Inferior parietal cortex (tissue), 1 donor: ENCODE measurements at regions not wholly inside any gene's neighbourhood (a gene's known extent, or its start where the extent isn't known, plus 50 kb on each side); places are given as distances from the start of the nearest gene placed in this dataset.
"Not testable (repeated sequence)": the region's sequence is repeated elsewhere in the genome, so short reads cannot be mapped to it uniquely, and the experiment has no call there.

Experiments
- DNase-seq: peaks from one replicate; pipeline ENCODE4 v3.0.0-alpha.2; 2016; ENCODE audit errors: extremely low spot score

DNA sequence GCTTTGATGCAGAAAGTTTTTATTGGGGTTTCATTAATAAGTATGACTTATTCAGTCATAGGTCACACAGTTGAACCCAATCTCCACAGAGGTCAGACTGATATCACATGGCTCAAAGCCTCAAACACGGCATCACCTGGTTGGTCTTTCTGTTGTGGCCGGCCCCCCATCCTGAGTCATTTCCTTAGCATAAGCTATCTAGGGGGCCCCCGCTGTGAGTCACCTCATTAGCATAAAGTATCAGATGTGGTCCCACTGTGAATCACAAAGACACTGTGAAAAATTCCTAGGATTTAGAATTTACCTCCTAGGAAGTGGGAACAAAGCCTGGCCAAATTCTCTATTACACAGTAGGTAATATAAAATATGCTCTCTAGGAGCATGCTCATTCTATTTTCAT lies 502.2 kb downstream of the PYDC2 start:
- no peak for DNase-seq

DNA sequence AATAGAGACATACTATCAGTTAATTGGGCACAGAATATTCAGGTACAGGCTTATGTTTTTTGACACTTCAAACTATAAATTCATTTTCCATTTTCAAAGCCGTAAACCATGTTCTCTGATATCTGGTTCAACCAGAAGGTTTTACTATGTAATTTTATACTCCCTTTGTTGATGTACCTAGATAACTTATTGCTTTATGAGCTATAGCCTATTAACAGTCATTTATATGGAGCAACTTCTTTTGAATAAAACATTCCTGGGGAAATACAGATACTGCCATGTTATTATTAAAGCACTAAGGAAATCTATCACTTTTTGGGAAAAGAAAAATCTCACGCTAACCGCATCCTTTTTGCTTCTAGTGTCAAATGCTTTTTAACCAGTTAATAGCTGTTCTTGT lies 505.6 kb downstream of the PYDC2 start:
- DNase-seq: no peak

DNA sequence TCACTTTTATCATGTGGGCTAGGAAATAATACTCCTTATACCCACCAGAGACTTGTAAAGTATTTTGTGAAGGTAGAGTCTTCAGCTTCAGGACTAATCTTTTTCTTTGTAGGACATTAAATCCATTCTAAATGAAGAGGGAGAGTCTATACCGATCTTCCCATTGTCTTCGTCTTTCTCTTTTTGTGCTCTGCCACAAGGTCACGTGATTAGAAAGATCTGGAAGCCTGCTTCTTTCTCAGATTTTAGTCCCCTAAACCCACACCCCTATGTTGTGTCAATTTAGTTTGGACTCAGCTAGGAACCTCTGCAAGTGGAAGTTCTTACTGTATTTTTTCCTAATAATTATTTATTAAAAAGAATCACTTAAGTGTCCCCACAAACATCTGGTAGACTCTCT lies 507.3 kb downstream of the PYDC2 start:
- DNase-seq: no peak

GRCh38 chr3:191972714-191973398 lies 511.9 kb downstream of the PYDC2 start:
- no peak for DNase-seq

GRCh38 chr3:191973820-191974219 lies 512.9 kb downstream of the PYDC2 start:
- no peak for DNase-seq

GRCh38 chr3:191975936-191976335 lies 515.0 kb downstream of the PYDC2 start:
- DNase-seq: no peak

DNA sequence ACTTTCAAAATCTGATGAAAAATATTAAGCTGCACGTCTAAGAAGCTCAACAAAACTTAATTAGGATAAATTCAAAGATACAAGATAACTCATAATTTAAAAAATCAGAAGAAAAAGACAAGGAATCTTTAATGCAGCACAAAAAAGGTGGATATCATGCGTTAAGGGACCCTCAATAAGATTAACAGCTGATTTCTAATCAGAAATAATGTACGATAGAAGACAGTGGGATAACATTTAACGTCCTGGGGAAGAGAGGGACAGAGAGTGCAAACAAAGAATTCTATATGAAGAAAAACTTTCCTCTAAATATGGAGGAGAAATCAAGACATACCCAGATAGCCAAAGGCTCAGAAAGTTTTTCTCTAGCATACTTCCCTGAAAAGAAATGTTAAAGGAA lies 519.5 kb downstream of the PYDC2 start:
- no peak for DNase-seq

- DNase-seq: no peak
Measured at GRCh38 chr3:191982481-191982880, 521.5 kb downstream of the PYDC2 start.

DNA sequence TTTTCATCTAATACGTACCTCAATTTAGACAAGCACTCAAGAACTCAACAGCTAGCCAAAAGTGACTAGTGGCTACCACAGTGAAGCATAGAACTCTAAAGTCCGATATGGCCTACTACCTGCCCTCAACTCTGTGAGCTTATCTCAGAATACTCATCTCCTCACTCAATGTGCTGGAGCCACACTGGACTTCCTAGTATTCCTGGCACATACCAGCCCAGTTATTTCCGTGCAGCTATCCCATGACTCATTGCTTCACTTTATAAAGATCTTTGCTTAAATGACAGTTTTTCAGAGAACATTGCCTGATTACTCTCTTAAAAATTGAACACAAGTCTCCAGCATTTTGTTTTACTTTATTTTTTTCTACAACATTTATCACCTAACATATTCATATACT lies 524.7 kb downstream of the PYDC2 start:
- no peak for DNase-seq

DNA sequence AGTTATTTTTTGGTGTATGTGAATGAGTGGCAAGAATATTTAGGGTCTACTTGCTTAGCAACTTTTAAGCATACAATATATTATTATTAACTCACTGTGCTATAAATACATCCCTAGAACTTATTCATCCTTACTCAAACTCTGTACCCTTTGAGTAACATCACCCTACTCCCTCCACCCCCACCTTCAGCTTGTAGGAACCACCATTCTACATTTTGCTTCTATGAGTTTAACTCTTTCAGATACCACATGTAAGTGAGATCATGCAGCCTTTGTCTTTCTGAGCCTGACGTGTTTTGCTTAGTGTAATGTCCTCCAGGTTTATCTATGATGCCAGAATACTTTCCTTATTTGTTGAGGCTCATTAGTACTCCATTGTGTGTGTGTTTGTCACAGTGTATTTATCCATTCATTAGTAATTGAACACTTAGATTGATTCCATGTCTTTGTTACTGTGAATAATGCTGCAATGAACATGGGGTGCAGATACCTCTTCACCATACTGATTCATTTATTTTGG lies 526.9 kb downstream of the PYDC2 start:
- DNase-seq: no peak

DNA sequence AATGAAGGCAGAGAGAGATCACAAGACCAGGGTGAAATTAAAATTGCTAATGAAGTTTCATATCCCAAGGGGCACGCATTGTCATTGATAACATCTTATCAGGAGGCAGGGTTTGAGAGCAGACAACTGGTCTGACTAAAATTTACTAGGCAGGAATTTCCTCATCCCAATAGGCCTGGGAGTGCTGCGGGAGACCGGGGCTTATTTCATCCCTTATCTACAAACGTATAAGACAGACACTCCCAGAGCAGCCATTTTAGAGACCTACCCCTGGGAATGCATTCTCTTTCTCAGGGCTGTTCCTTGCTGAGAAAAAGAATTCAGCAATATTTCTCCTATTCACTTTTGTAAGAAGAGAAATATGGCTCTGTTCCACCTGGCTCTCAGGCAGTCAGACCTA lies 533.0 kb downstream of the PYDC2 start:
- DNase-seq: not testable (repeated sequence)

DNA sequence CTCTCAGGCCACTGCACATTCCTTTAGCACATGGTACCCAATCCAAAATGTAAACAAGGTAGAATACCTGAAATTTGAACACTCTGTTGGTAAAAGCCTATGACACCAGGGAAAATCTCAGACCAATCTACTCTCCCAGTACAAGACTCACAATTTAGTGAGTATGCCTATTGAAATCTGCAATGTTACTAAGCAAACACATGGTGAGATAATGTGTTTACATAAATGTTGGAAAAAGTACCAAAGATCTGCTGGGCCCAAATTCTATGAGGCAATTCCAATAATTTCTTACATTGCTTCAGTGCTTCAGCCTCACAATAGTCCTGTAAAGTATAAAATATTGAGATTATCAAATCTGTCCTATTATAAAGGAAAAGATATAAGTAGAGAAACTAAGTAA lies 536.1 kb downstream of the PYDC2 start:
- DNase-seq: no peak

- no peak for DNase-seq
Measured at GRCh38 chr3:191997579-191998268, 536.8 kb downstream of the PYDC2 start.

DNA sequence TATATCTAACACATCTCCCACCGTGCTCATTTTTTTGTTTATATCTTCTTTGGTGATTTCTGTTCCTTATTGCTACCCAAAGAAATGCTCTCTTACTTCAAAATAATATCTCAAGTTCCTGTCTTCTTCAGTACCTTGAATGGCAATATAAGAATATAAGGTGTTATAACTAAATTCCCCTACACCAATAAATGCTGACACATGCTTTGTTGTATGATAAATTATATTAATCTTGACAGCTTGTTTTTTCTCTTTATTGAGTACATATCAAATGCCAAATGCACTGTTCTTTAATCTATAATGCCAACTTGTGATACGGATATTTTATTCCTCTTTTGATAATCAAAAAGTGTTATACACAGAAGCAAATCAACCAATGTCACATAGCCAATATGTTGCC lies 540.3 kb downstream of the PYDC2 start:
- DNase-seq: no peak

- DNase-seq: no peak
Measured at GRCh38 chr3:192005989-192006388, 545.0 kb downstream of the PYDC2 start.

DNA sequence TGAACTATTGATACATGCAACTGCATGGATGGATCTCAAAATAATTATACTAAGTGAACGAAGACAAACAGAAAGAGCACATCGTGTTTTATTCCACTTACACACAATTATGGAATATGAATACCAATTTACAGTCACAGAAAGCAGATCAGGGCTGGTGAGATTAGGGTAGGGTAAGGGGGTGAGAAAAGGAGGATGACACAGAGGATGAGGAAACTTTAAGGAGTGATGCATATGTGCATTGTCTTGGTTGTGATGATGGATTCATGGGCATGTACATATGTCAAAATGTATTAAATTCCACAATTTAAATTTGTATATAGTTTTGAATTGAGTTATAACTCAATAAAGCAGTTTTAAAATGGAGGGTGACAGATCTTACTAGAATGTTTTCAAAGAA lies 548.9 kb downstream of the PYDC2 start:
- no peak for DNase-seq

DNA sequence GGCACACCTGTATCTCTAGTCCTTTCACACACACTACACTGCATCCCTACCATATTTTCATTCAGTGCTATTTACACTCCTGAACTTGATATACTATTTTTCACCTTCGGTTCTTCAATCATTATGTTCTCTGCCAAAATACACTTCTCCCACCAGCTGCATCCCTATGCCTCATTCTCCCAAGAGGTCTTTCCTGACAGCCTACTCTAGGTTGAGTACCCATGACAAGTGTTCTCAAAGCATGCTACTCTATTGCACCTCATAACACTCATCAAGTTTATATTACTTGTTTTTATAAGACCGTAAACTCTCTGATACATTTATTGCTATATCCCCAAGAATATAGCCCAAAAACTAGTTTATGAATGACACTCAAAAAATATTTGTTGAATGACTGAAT lies 549.5 kb downstream of the PYDC2 start:
- no peak for DNase-seq

DNA sequence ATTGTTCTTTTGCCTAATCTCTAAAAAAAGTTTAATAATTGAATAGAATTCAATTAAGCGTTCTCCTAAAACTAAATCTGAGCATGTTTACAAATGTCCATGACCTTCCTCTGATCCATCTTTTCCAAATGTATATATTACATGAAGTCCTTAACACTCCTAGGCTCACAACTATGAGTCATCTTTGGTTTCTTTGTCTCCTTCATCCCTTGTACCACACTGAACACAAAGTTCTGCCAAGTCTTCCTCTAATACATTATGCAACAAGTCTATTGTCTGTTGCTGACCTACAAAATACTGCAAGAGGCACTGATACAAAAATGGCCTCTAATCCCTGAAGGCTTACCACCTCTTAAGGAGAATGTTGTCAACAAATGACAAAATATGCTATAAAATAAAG lies 550.2 kb downstream of the PYDC2 start:
- no peak for DNase-seq

GRCh38 chr3:192013110-192013509 lies 552.1 kb downstream of the PYDC2 start:
- no peak for DNase-seq

- no peak for DNase-seq
Measured at GRCh38 chr3:192022412-192022811, 561.4 kb downstream of the PYDC2 start.

- no peak for DNase-seq
Measured at GRCh38 chr3:192024751-192025150, 563.8 kb downstream of the PYDC2 start.

DNA sequence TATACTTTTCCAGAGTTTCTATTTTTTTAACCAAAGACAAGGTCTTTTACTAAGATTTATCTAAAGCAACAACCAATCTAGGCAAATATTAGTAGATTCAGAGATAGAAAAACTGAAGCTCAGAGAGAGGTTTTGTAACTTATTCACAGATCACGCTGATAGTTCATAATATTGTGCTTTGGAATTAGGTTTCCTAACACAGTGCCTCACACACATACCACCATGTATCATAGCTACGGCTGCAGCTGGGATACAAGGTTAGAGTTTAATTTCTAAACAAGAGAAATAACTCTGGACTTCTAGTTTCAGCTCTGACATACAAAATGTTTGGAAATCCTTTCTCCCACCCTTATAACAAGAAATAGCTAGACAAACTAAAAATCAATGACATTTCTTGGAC lies 565.7 kb downstream of the PYDC2 start:
- DNase-seq: no peak

DNA sequence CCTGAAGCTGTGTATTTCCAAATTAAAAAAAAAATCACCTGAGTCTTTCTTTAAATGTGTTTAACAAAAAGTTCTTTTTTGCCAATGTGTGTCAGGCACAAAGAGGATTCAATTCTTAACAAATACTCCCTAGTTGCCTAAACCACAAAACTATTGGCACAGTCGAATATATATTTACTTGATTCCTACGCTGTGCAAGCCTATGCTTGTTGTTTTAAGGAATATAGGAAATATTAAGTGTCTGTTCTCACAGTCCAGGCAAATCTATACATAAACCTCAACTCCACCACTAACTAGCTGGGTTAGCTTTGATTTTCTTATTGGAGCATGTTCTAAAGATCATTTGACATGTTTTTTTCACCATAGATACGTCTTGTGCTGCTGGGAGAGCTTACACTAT lies 571.0 kb downstream of the PYDC2 start:
- DNase-seq: no peak

DNA sequence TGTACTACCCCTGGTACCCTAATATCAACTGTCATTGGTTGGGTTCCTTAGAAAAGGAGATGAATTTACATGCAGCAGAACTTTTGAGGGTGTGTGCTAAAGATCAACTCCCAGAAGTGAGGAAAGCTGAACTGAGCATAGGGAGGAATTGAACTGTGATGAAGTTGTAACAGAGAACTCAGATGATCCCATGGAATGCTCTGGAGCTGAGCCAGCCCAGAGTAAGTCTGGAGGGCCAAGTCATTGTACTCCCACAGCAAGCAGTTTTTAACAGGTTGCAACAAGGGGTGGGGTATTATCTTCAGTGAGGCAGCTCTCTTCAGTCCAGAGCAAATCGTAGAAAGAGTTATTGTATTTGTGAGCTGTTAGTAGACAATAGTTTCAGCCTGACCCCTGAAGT lies 572.3 kb downstream of the PYDC2 start:
- no peak for DNase-seq
